GM12875 (cell line): ENCODE measurements at regions not wholly inside any gene's neighbourhood (a gene's known extent, or its start where the extent isn't known, plus 50 kb on each side); places are given as distances from the start of the nearest gene placed in this dataset.
A peak's percentile ranks its signal among the peaks of the same experiment; 100 is the strongest.

ENCODE experiments used
- H3K4me3 ChIP-seq: one replicate; pipeline ENCODE4 v1.5.1; 2011; ENCODE audit warnings: low read depth, low read length, control low read depth
- TF ChIP-seq, protein P1 (sequence below): IDR thresholded peaks from 2 replicates; pipeline ENCODE4 v1.5.1; 2011; ENCODE audit warnings: low read depth, mild to moderate bottlenecking, control low read depth, inconsistent platforms, low read length, moderate library complexity, borderline replicate concordance; ENCODE audit not compliant: insufficient read depth

DNA sequence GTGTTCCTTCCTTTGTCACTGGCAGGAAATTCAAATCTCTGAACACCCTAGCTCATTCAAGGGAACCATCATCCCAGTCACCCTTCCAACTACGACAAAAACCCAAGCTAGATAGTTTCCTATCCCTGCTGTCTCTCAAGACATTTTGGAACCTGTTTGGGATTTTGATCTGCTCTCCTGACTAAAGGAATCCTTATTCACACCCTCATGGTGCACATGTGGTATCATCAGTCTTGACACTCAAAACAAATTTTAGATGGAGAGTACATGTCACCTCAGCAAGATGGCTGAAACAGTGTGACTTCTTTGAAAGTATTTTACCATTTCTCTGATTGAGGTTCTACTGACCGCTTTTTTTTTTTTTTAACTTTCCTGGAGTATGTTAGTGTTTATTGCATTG lies 234.3 kb upstream of the TMEM229A start:
- no peak overlapping the region for H3K4me3 ChIP-seq
- TF ChIP-seq, protein P1, sequence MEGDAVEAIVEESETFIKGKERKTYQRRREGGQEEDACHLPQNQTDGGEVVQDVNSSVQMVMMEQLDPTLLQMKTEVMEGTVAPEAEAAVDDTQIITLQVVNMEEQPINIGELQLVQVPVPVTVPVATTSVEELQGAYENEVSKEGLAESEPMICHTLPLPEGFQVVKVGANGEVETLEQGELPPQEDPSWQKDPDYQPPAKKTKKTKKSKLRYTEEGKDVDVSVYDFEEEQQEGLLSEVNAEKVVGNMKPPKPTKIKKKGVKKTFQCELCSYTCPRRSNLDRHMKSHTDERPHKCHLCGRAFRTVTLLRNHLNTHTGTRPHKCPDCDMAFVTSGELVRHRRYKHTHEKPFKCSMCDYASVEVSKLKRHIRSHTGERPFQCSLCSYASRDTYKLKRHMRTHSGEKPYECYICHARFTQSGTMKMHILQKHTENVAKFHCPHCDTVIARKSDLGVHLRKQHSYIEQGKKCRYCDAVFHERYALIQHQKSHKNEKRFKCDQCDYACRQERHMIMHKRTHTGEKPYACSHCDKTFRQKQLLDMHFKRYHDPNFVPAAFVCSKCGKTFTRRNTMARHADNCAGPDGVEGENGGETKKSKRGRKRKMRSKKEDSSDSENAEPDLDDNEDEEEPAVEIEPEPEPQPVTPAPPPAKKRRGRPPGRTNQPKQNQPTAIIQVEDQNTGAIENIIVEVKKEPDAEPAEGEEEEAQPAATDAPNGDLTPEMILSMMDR = no peak

DNA sequence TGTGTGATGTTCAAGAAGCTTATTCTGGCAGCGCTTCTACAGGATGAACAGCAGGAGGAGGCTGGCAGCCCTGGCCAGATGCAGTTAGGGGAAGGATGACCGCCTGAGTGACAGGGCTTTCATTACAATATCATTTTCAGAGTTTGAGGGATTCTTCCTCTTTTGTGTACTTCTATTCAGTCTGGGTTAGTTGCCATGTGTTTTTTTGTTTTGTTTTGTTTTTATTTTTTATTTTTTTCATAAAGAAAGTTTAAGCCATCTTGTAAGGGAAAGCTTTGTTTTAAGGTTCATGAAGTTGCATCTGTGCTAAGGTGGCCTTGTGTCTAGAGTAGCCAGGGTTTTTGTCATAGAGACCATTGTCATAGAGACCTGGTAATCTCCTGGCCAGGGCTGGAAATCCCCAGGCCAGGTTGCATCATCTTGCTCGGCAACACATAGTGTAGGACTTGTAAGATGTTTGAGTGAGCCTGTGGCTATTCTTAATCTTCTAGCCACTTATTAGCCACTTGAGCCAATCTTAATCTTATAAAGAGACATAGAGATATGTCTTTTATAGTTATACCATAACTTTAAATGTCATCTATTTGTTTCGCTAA lies 230.5 kb upstream of the TMEM229A start:
- no peak overlapping the region for H3K4me3 ChIP-seq
- TF ChIP-seq, protein P1 = 0 out of 2 replicates have a peak, but pooled peaks have one; percentile 4

- TF ChIP-seq, protein P1 = no peak
- no peak overlapping the region for H3K4me3 ChIP-seq
These were observed 228.8 kb upstream of the TMEM229A start for GRCh38 chr7:124261710-124262109.

GRCh38 chr7:124257638-124258308 lies 224.9 kb upstream of the TMEM229A start:
- TF ChIP-seq, protein P1 = no peak
- H3K4me3 ChIP-seq = no peak overlapping the region

GRCh38 chr7:124255041-124255655 lies 222.3 kb upstream of the TMEM229A start:
- TF ChIP-seq, protein P1 = no peak
- no peak overlapping the region for H3K4me3 ChIP-seq

- TF ChIP-seq, protein P1 = no peak
- H3K4me3 ChIP-seq = no peak overlapping the region
These were observed 221.5 kb upstream of the TMEM229A start for GRCh38 chr7:124254396-124254795.
